Transverse colon (tissue), 3 donors: ENCODE measurements at regions not wholly inside any gene's neighbourhood (a gene's known extent, or its start where the extent isn't known, plus 50 kb on each side); places are given as distances from the start of the nearest gene placed in this dataset.

Experiments used
- EP300 ChIP-seq: sonication (generic); formaldehyde crosslinking; IDR thresholded peaks from one replicate; pipeline ENCODE4 v1.6.1; 2017; ENCODE audit warnings: antibody characterized with exemption, low read depth
- POLR2A ChIP-seq: fragments of 450-650 bp; IDR thresholded peaks from one replicate; pipeline ENCODE4 v1.6.1; 2016; ENCODE audit warnings: antibody characterized with exemption, mild to moderate bottlenecking, moderate library complexity
- TF ChIP-seq, protein P1 (sequence below), 5 experiments: fragments of 200-600 bp in 3 of 5; fragments of 450-650 bp in 2 of 5; sonication (generic) in 3 of 5; IDR thresholded peaks; 1 replicate in 2 of 5; 2 replicates in 3 of 5; pipeline ENCODE4 v1.5.1; 2016 to 2017; ENCODE audit warnings: antibody characterized with exemption in 5 of 5, inconsistent platforms in 3 of 5, mild to moderate bottlenecking in 2 of 5, moderate library complexity in 1 of 5

- TF ChIP-seq, protein P1, sequence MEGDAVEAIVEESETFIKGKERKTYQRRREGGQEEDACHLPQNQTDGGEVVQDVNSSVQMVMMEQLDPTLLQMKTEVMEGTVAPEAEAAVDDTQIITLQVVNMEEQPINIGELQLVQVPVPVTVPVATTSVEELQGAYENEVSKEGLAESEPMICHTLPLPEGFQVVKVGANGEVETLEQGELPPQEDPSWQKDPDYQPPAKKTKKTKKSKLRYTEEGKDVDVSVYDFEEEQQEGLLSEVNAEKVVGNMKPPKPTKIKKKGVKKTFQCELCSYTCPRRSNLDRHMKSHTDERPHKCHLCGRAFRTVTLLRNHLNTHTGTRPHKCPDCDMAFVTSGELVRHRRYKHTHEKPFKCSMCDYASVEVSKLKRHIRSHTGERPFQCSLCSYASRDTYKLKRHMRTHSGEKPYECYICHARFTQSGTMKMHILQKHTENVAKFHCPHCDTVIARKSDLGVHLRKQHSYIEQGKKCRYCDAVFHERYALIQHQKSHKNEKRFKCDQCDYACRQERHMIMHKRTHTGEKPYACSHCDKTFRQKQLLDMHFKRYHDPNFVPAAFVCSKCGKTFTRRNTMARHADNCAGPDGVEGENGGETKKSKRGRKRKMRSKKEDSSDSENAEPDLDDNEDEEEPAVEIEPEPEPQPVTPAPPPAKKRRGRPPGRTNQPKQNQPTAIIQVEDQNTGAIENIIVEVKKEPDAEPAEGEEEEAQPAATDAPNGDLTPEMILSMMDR (IDR thresholded peaks at IDR 0.05), result no peak
- TF ChIP-seq POLR2A (no peak), EP300 (no peak)
Measured at GRCh38 chr20:60186412-60186811, 228.2 kb downstream of the CDH26 start.
